Endodermal cell (in vitro differentiated cells): ENCODE measurements at regions not wholly inside any gene's neighbourhood (a gene's known extent, or its start where the extent isn't known, plus 50 kb on each side); places are given as distances from the start of the nearest gene placed in this dataset.

Experiments
- DNase-seq: peaks from one replicate; pipeline ENCODE4 v3.0.0-alpha.2; 2017
- H3K27ac ChIP-seq: 2 replicates; pipeline ENCODE4 v1.5.1; 2013; ENCODE audit warnings: mild to moderate bottlenecking, low read depth, low read length, moderate library complexity
- H3K27me3 ChIP-seq: 2 replicates; pipeline ENCODE4 v1.6.1; 2013; ENCODE audit warnings: mild to moderate bottlenecking, low read length, moderate library complexity; ENCODE audit not compliant: insufficient read depth, control insufficient read depth, poor library complexity, severe bottlenecking
- H3K36me3 ChIP-seq: 2 replicates; pipeline ENCODE4 v1.7.0; 2013; ENCODE audit warnings: mild to moderate bottlenecking, low read length, moderate library complexity; ENCODE audit not compliant: control insufficient read depth, insufficient read depth
- H3K4me1 ChIP-seq: one replicate; pipeline ENCODE4 v1.7.0; 2013; ENCODE audit warnings: low read length; ENCODE audit not compliant: control insufficient read depth, insufficient read depth
- H3K4me3 ChIP-seq: 2 replicates; pipeline ENCODE4 v1.5.1; 2013; ENCODE audit warnings: mild to moderate bottlenecking, low read length, moderate library complexity
- H3K9ac ChIP-seq: 2 replicates; pipeline ENCODE4 v1.6.1; 2013; ENCODE audit warnings: mild to moderate bottlenecking, low read length, moderate library complexity; ENCODE audit not compliant: poor library complexity, severe bottlenecking; ENCODE audit errors: extremely low read depth
- H3K9me3 ChIP-seq: 2 replicates; pipeline ENCODE4 v1.6.1; 2013; ENCODE audit warnings: mild to moderate bottlenecking, low read length, moderate library complexity; ENCODE audit not compliant: control insufficient read depth
- H3K27ac Mint-ChIP-seq: 2 replicates; pipeline ENCODE4 v1.8.0; 2020; ENCODE audit warnings: mixed read lengths
- H3K27me3 Mint-ChIP-seq: 2 replicates; pipeline ENCODE4 v1.8.0; 2021; ENCODE audit warnings: mild to moderate bottlenecking, mixed read lengths; ENCODE audit not compliant: insufficient read depth
- H3K36me3 Mint-ChIP-seq: 2 replicates; pipeline ENCODE4 v1.8.0; 2020; ENCODE audit warnings: low read depth, mixed read lengths
- H3K4me1 Mint-ChIP-seq: 2 replicates; pipeline ENCODE4 v1.8.0; 2020; ENCODE audit warnings: mixed read lengths
- H3K4me3 Mint-ChIP-seq: 2 replicates; pipeline ENCODE4 v1.8.0; 2020; ENCODE audit warnings: mild to moderate bottlenecking, moderate library complexity, mixed read lengths
- H3K9me3 Mint-ChIP-seq: 2 replicates; pipeline ENCODE4 v1.8.0; 2020; ENCODE audit warnings: mild to moderate bottlenecking, mixed read lengths
- WGBS, 2 experiments: methylation state at CpG; one replicate each; pipeline versions ENCODE4 v1.1.5 to v1.1.7; 2013; ENCODE audit warnings: missing lambda C conversion rate in 2 of 2, mixed read lengths in 1 of 2; ENCODE audit not compliant: insufficient coverage in 1 of 2, insufficient read length in 1 of 2; 5-methylcytosine and 5-hydroxymethylcytosine counted together
- TF ChIP-seq, protein P1 (sequence below): fragments of 200-600 bp; sonication (generic); conservative IDR thresholded peaks from 2 replicates; pipeline ENCODE4 v1.5.0; 2021; ENCODE audit warnings: antibody characterized with exemption, mild to moderate bottlenecking

DNA sequence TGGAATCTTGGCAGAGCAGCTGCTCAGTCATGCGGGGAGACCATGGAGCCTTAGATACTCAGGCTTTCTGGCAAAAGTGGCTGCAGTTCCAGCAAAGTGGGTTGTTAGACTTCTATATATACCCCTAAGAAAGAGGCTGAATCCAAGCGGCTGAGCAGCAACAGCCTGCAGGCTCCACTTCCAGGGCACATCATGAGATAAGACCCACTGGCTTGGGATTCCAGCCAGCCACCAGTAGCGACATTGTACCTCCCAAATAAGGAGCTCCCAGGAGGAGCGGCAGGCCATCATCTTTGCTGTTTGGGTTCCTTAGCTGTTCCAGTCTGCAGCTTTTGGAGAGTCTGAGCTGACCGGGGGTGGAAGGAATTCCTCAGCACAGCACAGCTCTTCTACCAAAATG is 150.3 kb upstream of the ST6GAL2 start:
- Mint-ChIP-seq H3K27me3 (peaks cover 2% of the 10 kb centered on the region), H3K36me3 (no peaks in the 10 kb centered on the region), H3K27ac (no peak overlapping the region), H3K9me3 (peaks cover 12% of the 10 kb centered on the region), H3K4me1 (peaks cover 17% of the 10 kb centered on the region), H3K4me3 (no peak overlapping the region)
- no peak overlapping the region for H3K9ac ChIP-seq
- 86 to 94% methylated on average over 5 of the region's 5 CpGs for WGBS, 2 experiments
- TF ChIP-seq, protein P1, sequence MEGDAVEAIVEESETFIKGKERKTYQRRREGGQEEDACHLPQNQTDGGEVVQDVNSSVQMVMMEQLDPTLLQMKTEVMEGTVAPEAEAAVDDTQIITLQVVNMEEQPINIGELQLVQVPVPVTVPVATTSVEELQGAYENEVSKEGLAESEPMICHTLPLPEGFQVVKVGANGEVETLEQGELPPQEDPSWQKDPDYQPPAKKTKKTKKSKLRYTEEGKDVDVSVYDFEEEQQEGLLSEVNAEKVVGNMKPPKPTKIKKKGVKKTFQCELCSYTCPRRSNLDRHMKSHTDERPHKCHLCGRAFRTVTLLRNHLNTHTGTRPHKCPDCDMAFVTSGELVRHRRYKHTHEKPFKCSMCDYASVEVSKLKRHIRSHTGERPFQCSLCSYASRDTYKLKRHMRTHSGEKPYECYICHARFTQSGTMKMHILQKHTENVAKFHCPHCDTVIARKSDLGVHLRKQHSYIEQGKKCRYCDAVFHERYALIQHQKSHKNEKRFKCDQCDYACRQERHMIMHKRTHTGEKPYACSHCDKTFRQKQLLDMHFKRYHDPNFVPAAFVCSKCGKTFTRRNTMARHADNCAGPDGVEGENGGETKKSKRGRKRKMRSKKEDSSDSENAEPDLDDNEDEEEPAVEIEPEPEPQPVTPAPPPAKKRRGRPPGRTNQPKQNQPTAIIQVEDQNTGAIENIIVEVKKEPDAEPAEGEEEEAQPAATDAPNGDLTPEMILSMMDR: no peak
- H3K27me3 ChIP-seq: no peaks in the 10 kb centered on the region
- no peaks in the 10 kb centered on the region for H3K36me3 ChIP-seq
- no peak overlapping the region for H3K27ac ChIP-seq
- peaks cover 4% of the 10 kb centered on the region for H3K9me3 ChIP-seq
- no peak for DNase-seq
- H3K4me1 ChIP-seq: no peaks in the 10 kb centered on the region
- no peak overlapping the region for H3K4me3 ChIP-seq

DNA sequence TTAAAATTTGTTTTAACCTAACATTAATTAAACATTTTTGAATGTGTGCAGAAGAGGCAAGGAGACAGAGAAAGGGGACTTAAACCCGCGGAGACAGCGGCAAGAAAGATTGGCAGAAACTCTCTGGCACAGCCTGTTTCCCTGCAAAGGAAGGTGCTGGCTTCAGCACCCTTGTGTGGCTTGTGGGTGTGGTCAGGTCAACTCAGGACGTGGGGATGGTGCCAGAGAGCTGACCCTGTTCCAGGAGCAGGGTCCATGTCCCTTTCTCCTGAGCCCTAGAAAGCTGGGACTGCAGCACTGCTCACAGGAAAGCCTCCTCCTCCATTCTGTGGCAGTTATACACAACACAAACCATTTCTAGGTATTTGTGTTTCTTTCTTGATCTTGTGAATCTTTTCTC is 176.2 kb upstream of the ST6GAL2 start:
- peaks cover 13% of the 10 kb centered on the region for H3K4me1 Mint-ChIP-seq
- TF ChIP-seq, protein P1: no peak
- no peak overlapping the region for H3K27ac Mint-ChIP-seq
- no peak overlapping the region for H3K27ac ChIP-seq
- H3K4me3 Mint-ChIP-seq: no peak overlapping the region
- H3K27me3 Mint-ChIP-seq: no peaks in the 10 kb centered on the region
- 30 to 71% methylated on average over 1 to 4 of the region's 4 CpGs for WGBS, 2 experiments
- H3K4me1 ChIP-seq: no peaks in the 10 kb centered on the region
- H3K4me3 ChIP-seq: no peak overlapping the region
- peak; percentile 59 for DNase-seq
- no peaks in the 10 kb centered on the region for H3K36me3 ChIP-seq
- H3K36me3 Mint-ChIP-seq: no peaks in the 10 kb centered on the region
- no peak overlapping the region for H3K9ac ChIP-seq
- no peaks in the 10 kb centered on the region for H3K9me3 ChIP-seq
- H3K27me3 ChIP-seq: no peaks in the 10 kb centered on the region
- no peaks in the 10 kb centered on the region for H3K9me3 Mint-ChIP-seq

DNA sequence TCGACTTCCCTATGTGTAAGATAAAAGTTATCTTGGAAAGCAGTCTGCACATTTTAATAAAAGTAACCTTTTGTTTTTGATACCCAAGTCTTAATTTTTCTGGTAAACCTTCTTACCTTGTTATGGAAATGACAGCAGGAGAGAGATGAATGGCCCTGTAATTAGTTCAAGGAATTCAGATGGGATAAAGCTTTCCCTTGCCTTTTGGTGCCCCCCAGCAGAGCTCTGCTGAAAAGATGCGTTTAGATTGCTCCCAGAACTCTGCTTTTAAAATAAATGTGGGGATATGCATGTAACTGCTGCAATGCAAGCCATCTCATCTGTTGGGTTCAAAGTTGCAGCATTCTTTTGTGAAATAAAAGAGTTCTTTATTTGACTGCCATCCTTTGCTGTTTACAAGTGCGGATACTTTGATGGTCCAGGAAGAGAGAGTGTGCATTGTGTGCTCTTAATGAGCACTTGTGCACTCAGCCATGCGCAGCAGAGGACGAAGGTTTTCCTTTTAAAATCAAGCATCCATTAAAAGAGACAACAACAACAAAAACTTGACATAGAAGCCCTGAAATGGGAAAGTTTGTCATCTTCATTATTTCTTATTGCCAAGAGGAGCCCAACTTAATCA is 176.7 kb upstream of the ST6GAL2 start:
- no peaks in the 10 kb centered on the region for H3K9me3 ChIP-seq
- no peaks in the 10 kb centered on the region for H3K36me3 Mint-ChIP-seq
- no peak overlapping the region for H3K9ac ChIP-seq
- H3K4me1 ChIP-seq: no peaks in the 10 kb centered on the region
- TF ChIP-seq, protein P1: no peak
- H3K9me3 Mint-ChIP-seq: no peaks in the 10 kb centered on the region
- DNase-seq: no peak
- no peak overlapping the region for H3K4me3 Mint-ChIP-seq
- H3K27ac Mint-ChIP-seq: no peak overlapping the region
- no peaks in the 10 kb centered on the region for H3K27me3 Mint-ChIP-seq
- H3K36me3 ChIP-seq: no peaks in the 10 kb centered on the region
- H3K4me1 Mint-ChIP-seq: peaks cover 13% of the 10 kb centered on the region
- H3K4me3 ChIP-seq: no peak overlapping the region
- no peaks in the 10 kb centered on the region for H3K27me3 ChIP-seq
- 71 to 80% methylated on average over 2 to 5 of the region's 5 CpGs for WGBS, 2 experiments
- H3K27ac ChIP-seq: peak overlapping the region; percentile 1
